ENCODE measurements at regions not wholly inside any gene's neighbourhood (a gene's known extent, or its start where the extent isn't known, plus 50 kb on each side); places are given as distances from the start of the nearest gene placed in this dataset.
"Not testable (repeated sequence)": the region's sequence is repeated elsewhere in the genome, so short reads cannot be mapped to it uniquely, and the experiment has no call there.

GRCh38 chr6:140731741-140732140 is 1357.3 kb upstream of the CITED2 start:
- DNase-seq, result no peak

DNA sequence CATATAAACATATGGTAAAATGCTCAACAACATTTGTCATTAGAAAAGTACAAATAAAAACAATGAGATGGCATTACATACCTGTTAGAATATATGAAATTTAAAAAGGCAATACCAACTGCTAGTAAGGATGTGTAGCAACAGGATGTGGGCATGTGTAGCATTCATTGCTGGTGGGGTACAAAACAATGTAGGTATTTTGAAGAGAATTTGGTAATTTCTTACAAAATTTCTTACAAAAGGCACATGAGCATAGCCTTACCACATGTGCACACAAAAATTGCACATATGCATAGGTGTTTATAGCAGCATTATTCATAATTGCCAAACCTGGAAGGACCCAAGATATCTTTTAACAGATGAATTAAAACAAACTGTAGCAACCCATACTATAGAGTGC is 1355.1 kb upstream of the CITED2 start:
- DNase-seq, result no peak

- DNase-seq, result no peak
Measured at GRCh38 chr6:140718021-140718420, 1343.6 kb upstream of the CITED2 start.

DNA sequence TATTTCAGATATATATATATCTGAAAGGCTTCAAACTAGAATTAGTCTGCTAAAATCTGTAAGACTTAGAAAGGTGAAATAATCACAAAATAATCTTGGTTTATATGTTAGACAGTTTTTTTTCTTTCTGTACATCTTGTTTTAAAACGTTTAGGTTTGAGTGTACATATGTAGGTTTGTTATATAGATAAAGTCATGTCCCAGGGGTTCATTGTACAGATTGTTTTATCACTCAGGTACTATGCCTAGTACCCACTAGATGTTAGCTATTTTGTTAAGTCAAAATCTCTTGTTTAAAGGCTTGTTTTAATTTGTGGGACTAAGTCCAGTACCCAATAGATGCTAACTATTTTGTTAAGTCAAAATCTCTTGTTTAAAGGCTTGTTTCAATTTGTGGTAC is 1339.0 kb upstream of the CITED2 start:
- DNase-seq, result no peak

GRCh38 chr6:140711019-140711613 is 1336.7 kb upstream of the CITED2 start:
- no peak for DNase-seq

DNA sequence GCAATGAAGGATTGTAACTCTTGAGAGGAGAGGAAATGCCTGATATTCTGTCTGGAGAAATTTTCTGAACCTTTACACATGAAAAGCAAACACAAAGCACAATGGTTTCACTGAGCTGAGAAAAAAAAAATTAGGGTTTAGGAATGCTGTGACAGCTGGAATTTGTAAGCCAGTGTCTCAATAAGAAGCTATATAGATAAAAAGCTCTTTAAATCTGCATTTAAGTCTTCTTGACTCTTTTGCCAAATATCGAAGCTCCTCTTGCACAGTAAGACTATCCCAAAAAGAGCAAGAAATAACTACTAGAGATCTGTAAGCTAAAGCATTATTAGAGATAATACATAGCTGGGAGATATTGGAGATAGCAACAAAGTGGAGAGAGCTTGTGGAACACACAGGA is 1334.0 kb upstream of the CITED2 start:
- no peak for DNase-seq

GRCh38 chr6:140704008-140704407 is 1329.6 kb upstream of the CITED2 start:
- DNase-seq, result not testable (repeated sequence)

DNA sequence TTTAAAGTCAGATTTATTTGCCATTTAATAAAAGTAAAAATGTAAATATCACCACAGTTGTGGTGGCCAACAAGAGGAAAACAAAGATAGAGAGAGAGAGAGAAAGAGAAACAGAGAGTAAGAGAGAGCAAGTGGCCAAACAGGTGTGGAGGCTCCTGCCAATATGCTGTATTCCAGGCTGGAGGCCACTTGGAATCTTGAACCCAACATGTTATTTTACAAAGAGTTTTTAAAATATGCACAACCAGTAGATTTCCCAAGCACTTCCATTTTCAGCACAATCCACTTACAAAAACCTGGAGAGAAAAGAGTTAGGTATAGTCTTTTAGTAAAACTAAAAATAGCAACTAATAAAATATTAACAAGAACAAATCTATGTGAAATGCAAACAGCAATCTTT is 1323.1 kb upstream of the CITED2 start:
- DNase-seq, result no peak

GRCh38 chr6:140684776-140685550 is 1310.5 kb upstream of the CITED2 start:
- DNase-seq, result no peak

DNA sequence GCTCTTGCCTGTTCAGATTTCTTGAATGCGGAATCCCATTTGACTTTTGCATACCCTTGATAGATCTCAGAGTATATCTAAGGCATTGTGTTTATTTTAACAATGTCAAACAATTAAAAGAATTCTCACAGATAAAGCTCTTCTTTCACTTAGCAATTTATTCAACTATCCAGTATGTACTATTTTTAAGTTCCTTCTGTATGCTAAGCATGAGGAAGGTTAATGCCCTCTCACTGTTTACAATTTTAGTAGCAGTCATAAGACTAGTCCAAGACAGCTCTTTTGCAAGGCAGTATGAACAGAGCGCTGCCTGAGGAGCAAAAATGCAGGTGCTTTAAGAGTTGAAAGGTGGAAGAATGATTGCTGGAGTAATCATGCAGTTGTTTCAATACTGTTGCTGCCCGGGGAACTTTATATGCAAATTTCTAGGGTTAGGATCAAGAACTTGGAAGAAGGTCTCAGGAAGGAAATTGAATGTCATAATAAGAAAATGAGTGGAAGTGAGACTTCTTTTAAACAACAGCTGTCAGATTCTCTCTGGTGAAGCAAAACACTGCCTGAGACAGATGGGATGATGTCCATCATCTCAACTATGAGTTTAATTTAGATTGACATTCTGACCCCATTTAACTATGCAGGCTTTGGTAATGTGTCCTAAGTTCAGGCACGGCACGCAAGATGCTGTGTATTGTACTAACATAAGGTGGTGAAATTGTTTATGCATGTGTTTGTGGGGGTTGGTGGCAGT is 1303.5 kb upstream of the CITED2 start:
- no peak for DNase-seq

GRCh38 chr6:140671926-140672325 is 1297.5 kb upstream of the CITED2 start:
- no peak for DNase-seq

GRCh38 chr6:140670021-140670420 is 1295.6 kb upstream of the CITED2 start:
- no peak for DNase-seq

DNA sequence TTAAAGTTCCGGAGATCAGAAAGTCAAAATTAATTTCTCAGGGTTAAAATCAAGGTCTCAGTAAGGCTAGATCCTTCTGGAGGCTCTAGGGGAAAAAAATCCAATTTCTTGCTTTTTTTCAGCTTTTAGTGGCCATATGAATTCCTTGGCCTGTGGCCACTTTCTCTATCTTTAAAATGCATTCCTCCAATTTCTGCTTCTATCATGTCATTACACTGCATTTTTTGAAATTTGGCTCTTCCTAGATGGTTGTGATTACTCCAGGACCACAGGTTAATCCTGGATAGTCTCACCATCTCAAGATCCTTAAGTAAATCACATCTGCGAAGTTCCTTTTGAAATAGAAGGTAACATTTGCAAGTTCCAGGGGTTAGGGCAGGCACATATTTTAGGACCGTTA is 1294.9 kb upstream of the CITED2 start:
- no peak for DNase-seq

DNA sequence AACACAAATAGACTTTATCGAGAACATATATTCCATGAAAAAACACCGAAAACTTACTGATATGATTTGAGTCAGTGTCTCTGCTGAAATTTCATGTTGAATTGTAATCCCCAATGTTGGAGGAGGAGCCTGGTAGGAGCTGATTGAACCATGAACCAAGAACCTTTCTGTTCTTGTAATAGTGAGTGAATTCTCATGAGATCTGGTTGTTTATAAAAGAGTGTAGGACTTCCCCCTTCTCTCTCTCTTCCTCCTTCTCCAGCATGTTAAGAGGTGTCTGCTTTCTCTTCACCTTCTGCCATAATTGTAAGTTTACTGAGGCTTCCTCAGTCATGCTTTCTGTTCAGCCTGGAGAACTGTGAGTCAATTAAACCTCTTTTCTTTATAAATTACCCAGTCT is 1289.3 kb upstream of the CITED2 start:
- DNase-seq, result no peak

DNA sequence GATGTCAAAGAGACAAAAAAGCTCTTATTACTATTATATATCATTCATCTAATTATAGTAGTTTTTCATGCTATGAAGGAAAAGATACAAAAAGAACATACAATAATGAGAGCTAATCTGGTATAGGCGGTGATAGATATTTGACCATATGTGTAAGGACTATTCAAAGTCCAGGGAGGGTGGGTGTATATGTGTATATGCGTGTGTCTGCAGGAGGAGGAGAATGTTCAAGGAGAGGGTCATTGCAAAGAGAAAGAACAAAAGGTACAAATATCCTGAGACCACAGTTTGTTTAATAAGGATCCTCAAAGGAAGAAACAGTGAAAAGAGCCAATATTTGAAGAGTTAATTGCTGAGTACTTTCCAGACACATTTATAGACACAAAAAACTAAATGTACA is 1288.6 kb upstream of the CITED2 start:
- DNase-seq, result no peak

DNA sequence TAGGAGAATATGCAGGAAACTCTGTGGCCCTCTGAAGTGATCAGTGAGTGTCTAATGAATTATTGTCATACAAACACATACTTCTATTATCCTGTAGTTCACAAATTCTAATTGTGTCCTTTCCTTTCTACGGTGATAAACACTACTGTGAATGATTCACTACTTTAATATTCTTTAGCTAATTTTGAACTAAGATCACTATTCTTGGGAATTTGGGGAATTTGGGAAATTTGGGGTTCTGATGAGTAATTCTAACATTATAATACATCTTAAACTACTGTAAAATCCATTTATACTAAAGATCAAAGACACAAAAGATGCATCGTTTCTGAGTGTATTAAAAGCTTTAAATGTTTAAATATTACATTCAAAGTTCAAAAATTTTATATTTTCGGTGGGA is 1287.2 kb upstream of the CITED2 start:
- no peak for DNase-seq

DNA sequence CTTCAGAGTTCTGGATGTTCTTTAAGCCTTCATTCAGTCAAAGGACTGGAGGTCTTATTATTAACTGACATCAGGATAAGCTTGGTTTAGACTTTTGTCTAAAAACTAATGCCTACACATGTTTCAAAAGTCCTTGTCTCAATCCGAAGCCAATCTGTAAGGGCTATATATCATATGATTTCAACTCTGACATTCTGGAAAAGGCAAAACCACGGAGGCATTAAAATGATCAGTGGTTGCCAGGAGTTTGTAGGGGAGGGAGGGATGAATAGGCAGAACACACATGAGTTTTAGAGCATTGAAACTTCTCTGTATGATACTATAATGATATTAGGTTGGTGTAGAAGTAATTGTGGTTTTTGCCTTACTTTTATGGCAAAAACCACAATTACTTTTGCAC is 1285.8 kb upstream of the CITED2 start:
- DNase-seq, result no peak

DNA sequence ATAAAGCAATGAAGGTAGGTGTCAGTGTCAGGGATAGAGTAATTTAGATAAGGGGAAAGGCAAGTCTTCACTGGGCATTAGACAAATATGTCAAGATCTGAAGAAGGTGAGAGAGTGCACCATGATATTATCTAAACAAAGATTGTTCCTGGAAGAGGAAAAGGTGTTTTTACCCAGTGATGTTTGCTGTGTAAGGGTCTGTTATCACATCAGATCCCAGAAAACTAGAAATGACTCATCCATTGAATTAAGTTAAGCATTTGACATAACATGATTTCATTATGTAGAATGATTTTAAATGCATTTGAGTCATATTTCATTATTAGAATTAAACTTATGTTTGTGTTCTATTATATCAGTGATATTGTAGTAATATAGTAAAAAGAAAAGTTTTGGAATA is 1279.5 kb upstream of the CITED2 start:
- no peak for DNase-seq

DNA sequence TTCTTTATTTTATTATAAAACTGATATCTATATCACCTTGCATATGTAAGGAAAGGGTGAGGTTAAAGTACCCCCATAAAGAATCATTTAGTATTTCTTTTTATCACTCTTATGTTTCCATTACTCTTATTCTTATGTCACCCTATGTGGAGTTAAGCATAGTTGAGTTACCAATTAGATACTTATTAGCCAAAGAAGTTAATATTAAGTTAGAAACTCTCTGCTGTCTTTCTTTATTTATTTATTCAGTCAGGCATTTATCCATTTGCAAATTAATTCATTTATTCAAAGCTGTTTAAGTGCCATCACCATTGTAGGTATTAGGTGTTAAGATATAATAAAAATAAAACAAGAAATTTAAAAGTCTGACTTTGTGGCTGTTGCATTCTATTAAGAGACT is 1279.1 kb upstream of the CITED2 start:
- DNase-seq, result no peak

- DNase-seq, result not testable (repeated sequence)
Measured at GRCh38 chr6:140649502-140649901, 1275.1 kb upstream of the CITED2 start.

- not testable (repeated sequence) for DNase-seq
Measured at GRCh38 chr6:140647322-140647721, 1272.9 kb upstream of the CITED2 start.

DNA sequence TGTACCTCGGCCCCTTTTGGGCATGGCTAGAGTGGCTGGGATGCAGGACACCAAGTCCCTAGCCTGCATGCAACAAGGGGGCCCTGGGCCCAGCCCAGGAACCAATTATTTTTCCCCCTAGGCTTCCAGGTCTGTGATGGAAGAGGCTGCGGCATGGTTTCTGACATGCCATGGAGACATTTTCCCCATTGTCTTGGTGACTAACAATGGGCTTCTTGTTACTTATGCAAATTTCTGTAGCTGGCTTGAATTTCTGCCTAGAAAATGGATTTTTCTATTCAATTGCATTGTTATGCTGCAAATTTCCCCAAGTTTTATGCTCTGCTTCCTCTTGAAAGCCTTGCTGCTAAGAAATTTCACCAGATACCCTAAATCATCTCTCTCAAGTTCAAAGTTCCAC is 1269.6 kb upstream of the CITED2 start:
- no peak for DNase-seq

DNA sequence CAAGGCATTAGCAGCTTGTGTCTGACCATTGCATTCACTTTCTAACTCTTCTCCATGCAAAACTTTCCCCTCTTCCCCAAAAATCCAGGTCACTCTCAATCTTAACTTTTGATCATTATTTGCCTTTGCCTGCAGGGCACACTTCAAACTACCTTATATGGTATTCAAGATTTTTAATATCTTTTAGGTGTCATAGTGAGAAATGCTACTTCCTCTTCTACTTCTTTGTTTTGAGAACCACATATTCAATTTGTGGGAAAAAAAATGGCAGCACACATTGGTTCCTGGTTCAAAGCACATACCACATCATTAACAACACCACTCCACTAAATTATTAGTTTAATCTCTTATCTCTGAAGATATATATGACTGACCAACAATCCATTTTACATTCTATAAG is 1267.0 kb upstream of the CITED2 start:
- DNase-seq, result no peak

GRCh38 chr6:140636908-140637402 is 1262.5 kb upstream of the CITED2 start:
- no peak for DNase-seq

All from RPMI8226 (cell line).